LNCAP (cell line): ENCODE measurements at regions not wholly inside any gene's neighbourhood (a gene's known extent, or its start where the extent isn't known, plus 50 kb on each side); places are given as distances from the start of the nearest gene placed in this dataset.

Source experiments
- CTCF ChIP-seq: fragments of 450-650 bp; IDR thresholded peaks from 2 replicates; pipeline ENCODE4 v1.5.1; 2017; ENCODE audit warnings: mild to moderate bottlenecking

DNA sequence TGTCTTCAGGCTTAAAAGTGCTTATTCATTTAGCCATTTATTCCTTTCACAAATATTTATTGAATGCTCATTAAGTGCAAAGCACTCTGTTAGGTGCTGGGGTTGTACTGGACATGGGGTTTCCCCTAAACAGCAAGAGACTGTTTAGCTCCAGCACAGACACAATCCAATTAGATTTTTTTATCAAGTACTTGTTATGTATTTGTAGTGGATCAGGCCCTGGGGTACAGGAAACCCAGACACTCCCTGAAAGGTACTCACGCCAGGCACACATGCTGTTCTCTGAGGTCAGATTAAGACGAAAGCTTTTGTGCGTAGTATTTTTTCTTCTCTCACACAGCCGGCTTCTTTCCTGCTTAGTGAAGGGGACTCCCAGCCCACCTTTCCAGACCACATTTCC, 218.1 kb upstream of the PLET1 start:
- TF ChIP-seq CTCF: no peak

DNA sequence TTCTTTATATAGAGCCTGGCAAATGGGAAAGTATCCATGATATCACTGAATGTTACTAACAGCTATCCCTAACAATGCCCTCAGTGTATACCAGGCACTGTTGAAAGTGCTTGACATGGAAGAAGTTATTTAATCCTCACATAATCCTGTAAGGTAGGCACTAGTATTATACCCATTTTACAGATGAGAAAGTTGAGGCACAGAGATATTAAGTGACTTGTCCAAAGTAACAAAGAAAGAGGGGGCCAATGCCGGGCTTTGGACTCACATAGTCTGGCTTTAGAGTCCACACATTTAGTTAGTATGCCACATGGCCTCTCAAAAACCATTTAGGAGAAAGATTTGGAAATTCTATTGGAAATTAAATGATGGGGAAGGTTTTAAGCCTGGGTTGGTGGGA, 220.8 kb upstream of the PLET1 start:
- no peak for TF ChIP-seq CTCF

- TF ChIP-seq CTCF: no peak
These were observed 221.2 kb upstream of the PLET1 start for GRCh38 chr11:112481893-112482292.

GRCh38 chr11:112485280-112485679, 224.6 kb upstream of the PLET1 start:
- TF ChIP-seq CTCF: no peak

GRCh38 chr11:112497826-112498225, 237.2 kb upstream of the PLET1 start:
- no peak for TF ChIP-seq CTCF

DNA sequence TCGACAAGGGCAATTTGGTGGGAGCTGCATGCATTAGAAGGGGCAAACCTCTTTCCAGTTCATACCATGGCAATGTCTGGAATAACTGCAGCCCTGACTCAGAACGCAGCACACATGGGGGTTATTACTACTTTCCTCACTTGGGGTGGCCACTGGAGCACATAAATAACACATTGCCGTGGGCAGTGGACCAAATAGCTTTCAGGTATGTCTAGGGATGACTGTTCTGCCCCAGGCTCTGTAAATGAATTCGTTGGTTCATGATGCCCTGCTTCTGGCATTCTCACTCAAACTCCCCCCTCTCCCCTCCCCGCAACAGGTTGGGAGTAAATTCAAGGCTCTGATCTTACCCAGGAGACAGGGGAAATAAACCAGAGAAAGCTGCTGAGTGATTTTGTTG, 238.0 kb upstream of the PLET1 start:
- TF ChIP-seq CTCF: no peak

DNA sequence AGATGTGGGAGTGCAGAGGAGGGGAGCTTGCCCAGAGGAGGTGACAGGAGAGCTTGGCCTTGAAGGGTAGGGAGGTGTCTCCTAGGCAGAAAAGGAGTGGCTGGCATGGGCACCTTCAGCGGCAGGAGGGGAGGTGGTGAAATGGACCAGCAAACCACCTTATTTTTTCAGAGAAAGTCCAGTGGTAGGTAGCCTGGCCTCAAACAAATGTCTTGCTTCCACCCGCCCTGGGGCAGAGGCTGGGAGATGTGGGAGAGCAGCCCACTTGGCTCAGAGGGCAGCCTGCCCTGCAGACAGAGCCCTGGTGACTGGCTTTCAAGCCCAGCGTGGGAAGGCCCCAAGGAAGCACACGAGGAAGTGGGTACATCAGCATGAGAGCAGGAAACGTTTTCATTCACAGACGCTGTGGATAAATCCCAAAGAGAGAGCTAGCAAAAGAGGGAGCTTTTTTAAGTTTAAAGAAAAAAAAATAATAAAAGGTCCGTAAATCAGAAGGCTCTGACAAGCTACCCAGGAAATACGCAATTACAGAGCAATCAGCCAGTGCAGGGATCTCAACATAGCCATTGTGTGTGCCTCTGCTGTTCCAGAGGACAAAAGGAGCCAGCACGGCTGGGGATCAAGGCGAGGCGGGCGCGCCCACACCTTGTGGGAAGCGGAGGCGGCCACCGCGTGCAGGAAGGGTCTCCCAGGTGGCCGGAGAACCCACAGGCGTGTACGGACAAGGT, 238.7 kb upstream of the PLET1 start:
- no peak for TF ChIP-seq CTCF

DNA sequence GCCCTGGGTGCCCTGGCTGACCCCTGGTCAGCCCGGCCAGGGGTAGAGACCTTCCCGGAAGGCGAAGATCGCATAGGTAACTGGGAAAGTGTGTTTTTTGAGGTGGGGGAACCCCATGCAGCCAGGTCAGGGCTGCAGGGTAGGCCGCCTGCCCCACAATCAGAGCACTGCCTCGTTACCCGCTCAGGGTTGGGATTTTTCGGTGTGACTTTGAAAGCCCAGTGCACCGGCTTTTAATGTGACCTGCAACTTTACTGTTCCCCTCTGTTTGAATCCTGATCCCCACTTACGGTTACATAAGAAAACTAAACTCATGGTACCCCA, 239.2 kb upstream of the PLET1 start:
- TF ChIP-seq CTCF: no peak
